ENCODE measurements at regions not wholly inside any gene's neighbourhood (a gene's known extent, or its start where the extent isn't known, plus 50 kb on each side); places are given as distances from the start of the nearest gene placed in this dataset.
"Not testable (repeated sequence)": the region's sequence is repeated elsewhere in the genome, so short reads cannot be mapped to it uniquely, and the experiment has no call there.

DNA sequence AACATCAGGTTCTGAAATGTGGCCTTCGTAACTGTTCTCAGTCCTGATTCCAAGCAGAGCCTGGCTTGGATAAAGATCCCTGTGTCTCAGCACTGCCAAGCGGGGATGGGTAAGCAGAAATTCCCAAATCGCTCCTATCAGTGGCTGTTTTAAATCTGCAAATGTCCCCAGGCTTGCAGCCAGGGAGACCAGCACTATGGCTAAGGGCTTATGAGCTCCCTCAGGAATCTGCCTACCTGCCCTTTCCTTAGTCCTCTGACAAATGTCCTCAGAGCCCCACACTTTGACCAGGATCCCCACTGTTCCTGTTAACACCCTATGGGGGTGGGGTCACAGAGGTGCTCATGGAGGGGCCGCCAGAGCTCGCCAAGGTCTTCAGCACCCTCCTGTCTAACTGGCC is 1062.8 kb downstream of the UQCRFS1 start:
- in situ Hi-C loops (cut with MboI; ENCODE audit: low sequenced_read_pairs) = no loop called here

DNA sequence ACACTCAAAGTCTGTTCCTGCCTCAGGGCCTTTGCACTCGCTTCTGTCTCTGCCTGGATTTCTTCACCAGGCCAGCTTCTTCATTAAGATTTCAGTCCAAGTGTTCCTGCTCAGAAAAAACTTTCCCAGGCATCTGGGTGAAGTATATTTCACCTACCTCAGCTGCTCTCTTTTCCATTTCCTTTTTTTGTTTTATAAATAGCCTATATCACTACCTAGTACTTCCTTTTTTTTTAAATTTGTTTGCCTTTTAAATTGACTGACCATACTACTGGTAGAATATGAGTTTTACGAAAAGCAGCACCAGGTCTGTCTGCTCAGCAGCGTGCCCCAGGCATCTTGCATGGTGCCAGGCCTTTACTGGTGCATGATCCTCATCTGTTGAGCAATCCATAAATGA is 1064.4 kb downstream of the UQCRFS1 start:
- in situ Hi-C loops (cut with MboI; ENCODE audit: low sequenced_read_pairs) = no loop called here

DNA sequence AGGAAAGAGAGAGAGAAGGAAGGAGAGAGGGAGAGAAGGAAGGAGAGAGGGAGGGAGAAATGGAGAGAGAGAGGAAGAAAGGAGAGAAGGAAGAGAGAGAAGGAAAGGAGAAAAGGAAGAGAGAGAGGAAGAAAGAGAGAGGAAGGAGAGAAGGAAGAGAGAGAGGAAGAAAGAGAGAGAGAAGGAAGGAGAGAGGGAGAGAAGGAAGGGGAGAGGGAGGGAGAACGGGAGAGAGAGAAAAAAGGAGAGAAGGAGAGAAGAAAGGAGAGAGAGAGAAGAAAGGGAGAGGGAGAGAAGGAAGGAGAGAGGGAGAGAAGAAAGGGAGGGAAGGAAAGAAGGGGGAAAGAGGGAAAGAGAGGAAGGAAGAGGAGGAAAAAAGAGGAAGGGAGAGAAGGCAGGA is 1070.7 kb downstream of the UQCRFS1 start:
- in situ Hi-C loops (cut with MboI; ENCODE audit: low sequenced_read_pairs) = no loop called here

DNA sequence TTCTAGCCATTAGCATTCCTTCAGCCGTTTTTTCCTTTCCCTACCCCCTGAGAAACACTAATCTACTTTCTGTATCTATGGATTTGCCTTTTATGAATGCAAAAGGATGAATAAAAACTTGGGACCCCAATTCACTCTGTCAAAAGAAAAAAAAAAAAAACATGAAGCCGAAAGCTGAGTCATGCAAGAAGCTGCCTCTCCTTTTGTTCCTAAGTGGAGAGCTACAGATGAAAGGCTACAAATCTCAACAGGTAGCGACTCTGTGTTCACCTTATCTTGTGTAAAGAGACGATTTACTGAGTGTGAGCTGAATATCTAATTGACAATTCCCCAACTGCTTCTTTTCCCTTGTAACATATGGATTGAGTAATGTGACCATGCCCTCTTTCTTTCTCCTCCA is 1072.8 kb downstream of the UQCRFS1 start:
- in situ Hi-C loops (cut with MboI; ENCODE audit: low sequenced_read_pairs) = no loop called here

DNA sequence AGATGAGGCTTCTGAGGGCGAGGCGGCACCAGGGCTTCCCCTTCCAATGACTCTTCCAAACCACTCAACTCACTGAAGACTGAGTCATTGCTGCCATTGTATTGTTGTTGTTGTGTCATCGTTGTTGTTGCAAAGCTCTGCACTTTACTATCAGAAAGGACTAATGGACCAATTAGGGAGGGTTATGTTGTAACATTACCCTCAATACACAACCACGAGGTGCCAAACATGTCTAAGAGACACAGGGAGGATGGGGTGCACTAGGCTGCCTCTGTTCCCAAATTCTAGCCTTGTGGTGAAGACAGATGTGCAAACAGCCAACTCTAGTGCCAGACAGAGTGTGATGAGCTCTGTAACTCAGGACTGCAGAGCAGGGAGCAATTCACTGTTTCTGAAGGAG is 1075.2 kb downstream of the UQCRFS1 start:
- in situ Hi-C loops (cut with MboI; ENCODE audit: low sequenced_read_pairs) = no loop called here

DNA sequence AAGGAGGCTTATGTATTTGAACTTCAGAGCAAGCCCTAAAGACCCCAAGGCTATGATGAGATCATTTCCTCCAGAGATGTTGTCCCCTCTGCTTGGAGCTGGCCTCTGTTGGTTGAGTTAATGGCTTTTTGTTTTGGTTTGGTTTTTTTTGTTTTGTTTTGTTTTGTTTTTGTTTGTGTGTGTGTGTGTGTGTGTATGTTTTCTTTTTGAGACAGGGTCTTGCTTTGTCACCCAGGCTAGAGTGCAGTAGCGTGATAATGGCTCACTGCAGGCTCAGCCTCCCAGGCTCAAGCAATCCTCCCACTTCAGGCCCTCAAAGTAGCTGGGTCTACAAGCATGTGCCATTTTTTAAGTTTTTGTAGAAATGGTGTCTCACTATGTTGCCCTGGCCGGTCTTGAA is 1076.2 kb downstream of the UQCRFS1 start:
- in situ Hi-C loops (cut with MboI; ENCODE audit: low sequenced_read_pairs) = no loop called here

DNA sequence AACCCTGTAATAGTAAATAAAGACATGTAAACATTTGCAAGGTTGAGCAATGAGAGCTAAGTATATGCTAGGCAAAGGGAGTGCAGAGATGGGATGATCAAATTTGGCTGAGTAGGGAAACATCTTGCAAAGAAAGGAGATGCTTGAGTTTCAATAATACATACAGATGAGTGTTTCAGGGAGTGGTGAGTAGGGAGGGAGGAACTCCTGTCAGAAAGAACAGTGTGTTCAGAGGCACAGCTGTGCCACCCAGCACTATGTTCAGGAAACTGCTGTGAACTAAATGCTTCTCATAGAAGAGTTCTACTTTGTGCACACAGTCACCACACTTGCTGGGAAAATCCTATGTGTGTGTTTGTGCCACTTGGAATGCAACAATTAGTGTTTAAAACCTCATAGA is 1077.1 kb downstream of the UQCRFS1 start:
- in situ Hi-C loops (cut with MboI; ENCODE audit: low sequenced_read_pairs) = no loop called here

DNA sequence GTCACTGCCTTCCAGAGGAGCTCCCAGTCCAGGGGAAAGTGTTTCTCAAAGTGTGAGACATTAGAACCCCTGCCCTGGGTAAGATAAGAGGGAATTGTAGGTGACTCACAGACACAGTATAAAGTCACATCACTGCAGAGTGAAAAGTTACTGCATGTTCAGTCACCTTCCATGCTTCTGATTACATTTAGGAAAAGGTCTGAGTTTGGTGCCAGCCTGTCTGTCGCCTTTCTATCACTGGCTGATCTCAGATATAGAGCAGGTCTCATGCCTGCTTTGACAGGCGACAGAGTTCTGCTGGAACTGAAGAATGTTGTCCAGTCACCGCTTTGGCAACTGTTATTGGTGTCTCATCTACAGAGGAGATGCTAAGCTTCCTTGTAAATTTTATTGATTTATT is 1078.6 kb downstream of the UQCRFS1 start:
- in situ Hi-C loops (cut with MboI; ENCODE audit: low sequenced_read_pairs) = no loop called here

DNA sequence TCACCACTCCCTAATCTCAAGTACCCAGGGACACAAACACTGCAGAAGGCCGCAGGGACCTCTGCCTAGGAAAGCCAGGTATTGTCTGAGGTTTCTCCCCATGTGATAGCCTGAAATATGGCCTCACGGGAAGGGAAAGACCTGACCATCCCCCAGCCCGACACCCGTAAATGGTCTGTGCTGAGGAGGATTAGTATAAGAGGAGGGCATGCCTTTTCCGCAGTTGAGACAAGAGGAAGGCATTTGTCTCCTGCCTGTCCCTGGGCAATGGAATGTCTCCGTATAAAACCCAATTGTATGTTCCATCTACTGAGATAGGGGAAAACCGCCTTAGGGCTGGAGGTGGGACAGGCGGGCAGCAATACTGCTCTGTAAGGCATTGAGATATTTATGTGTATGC is 1082.1 kb downstream of the UQCRFS1 start:
- in situ Hi-C loops (cut with MboI; ENCODE audit: low sequenced_read_pairs) = not testable (repeated sequence)

DNA sequence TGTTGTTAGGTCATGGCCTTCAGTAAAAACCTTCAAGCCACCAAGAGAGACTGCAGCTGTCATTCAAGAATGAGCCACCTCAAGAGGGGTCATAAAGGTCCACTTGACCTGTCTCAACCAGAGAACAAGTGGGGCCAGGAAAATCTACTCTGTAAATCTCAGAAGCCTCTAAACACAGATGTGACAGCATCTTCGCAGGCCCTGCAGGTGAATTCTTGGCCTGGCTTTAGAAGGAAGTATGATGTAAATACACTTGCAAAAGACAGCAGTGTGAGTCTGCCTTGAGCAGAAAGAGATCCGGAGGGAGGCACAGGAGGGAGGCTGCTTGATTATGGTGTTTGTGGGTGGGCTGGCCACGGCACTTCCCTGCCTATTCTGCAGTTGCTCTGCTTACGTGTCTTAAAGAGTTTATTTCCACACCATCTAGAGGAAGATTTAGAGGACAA is 1082.9 kb downstream of the UQCRFS1 start:
- in situ Hi-C loops (cut with MboI; ENCODE audit: low sequenced_read_pairs) = no loop called here

DNA sequence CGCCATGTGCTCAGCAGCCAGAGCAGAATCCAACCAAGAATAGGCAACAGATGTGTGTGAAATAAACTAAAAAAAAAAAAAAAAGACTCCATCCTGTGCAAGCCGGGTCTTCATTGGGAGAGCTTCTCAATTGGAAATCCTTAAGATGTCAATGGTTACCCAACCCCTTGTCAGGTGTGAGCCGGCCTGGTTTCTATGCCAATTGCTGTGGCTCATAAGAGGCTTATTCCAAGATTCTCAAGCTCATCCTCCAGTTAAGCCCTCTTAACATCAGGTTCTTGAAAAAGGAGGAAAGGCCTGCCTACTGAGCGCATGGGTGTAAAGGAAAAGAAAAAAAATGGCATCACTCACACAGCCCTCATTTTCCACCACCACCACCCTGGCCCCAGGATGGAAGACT is 1084.6 kb downstream of the UQCRFS1 start:
- in situ Hi-C loops (cut with MboI; ENCODE audit: low sequenced_read_pairs) = no loop called here

DNA sequence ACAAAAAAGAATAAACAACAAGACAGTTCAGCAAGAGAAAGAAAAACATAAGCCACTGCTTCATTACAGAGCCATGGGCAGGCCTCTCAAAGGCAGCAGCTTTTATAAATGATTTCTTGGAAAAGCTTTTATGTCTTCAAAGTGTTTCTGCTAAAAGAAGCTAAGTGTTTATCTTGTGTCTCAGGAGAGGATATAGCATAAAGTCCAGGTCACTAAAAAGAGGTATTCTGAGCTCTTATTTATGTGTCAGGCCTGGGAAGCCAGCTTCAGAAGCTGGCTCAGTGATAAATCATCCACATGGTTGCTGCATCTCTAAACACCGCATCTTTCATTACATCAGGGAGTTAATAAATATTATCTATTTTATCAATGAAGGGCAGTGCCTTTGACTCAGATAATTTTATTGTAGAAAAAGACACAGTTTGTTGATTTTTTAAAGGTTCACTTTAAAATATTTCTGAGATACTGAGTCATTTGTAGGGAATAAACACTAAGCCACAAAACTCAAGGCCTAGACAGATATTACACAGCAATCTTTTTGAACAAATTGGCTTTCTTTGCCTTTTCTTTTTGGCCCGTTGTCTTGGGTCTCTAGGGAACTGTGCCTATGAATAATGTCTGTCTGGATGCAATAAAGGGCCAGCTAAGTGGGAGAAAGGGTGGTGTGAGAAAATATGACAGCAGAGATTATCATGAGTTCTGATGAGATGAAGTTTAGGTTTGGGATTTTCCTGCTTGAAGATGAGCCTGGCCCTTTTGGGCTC is 1086.6 kb downstream of the UQCRFS1 start:
- in situ Hi-C loops (cut with MboI; ENCODE audit: low sequenced_read_pairs) = no loop called here

DNA sequence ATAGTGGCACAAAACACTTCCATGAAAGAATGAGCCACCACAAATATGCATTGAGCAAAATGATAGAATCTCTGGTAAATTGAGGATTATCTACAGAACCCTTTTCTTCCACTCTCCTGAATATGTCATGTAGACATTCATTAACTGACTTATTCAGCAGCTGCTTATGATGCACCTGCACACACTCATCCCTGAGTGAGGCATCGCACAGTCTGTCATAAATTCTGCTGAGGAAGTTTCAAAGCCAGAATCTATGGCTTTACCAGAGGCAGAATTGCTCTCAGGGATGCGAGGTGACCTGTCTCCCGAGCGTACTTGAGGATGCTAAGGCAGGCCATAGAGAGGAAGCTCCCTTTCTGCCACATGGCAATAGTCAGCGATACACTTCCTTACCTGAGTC is 1090.2 kb downstream of the UQCRFS1 start:
- in situ Hi-C loops (cut with MboI; ENCODE audit: low sequenced_read_pairs) = no loop called here

DNA sequence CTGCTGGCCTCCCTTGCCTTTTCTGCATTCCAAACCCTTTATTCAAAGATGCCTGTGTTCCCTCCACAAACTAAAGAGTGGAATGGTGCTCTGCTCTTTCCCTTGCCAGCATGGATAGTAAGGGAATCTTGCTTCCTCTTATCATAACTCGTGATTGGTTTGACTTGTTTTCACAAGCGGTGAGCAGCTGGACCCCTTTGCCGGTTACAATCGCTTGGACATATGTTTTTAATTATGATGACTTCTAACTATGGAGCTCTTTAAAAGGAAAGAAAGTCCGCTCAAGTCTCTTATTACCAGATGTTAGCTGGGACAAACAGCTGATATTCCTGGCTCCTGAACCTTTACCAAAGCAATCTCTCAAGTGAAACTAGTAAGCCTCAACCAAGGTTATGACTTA is 1094.7 kb downstream of the UQCRFS1 start:
- in situ Hi-C loops (cut with MboI; ENCODE audit: low sequenced_read_pairs) = no loop called here

DNA sequence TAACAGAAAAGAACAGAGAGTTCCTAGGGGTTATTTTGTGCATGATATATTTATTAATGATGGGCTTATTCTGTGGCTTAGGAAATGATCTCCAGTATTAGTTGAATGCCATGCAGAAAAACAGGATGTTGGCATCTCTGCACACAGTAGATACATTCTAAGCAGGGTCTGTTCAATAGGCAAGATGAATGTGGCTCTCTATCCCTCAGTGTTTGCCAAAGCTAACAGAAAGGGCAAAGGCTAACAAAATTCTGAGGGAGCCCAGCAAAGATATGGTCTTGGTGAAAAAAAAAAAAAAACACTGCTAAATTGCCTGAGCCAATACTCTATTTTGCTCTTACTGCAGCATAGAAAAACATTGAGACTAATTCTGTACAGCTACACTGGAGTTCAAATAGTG is 1095.8 kb downstream of the UQCRFS1 start:
- in situ Hi-C loops (cut with MboI; ENCODE audit: low sequenced_read_pairs) = no loop called here

DNA sequence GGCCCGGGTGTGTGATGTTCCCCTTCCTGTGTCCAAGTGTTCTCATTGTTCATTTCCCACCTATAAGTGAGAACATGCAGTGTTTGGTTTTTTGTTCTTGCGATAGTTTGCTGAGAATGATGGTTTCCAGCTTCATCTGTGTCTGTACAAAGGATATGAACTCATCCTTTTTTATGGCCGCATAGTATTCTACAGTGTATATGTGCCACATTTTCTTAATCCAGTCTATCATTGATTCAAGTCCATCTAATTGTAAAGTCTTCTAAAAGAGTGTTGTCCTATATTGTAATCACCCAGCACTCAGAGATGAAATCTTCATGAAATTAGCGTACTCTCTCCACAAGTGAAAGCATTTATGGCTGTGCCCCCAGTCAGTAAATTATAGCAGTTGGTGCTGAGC is 1096.6 kb downstream of the UQCRFS1 start:
- in situ Hi-C loops (cut with MboI; ENCODE audit: low sequenced_read_pairs) = not testable (repeated sequence)

DNA sequence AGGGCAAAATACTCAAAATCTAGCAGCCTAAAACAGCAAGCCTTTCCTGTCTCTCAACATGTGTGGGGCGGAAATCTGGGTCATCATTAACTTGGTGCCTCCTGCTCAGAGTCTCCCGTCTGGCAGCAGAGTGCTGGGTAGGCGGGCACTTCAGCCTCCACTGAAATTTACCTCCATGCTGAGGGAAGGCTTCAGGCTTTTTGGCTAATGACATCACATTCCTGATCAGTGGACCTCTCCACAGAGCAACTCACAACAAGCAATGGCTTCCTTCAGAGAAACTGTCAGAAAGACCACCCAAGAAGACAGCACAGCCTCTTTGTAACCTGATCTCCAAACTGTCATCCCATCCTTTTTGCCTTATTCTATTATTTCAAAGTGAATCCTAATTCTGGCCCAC is 1109.0 kb downstream of the UQCRFS1 start:
- in situ Hi-C loops (cut with MboI; ENCODE audit: low sequenced_read_pairs) = no loop called here

DNA sequence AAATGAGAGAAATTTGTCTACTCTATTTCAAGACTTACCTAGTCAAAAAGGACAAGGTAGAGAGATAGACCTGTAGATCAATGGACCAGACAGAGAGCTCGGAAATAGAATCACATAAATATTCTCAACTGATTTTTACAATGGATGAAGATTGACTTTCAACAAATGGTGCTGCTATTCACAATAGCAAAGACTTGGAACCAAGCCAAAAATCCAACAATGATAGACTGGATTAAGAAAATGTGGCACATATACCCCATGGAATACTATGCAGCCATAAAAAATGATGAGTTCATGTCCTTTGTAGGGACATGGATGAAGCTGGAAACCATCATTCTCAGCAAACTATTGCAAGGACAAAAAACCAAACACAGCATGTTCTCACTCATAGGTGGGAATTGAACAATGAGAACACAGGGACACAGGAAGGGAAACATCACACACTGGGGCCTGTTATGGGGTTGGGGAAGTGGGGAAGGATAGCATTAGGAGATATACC is 1128.2 kb downstream of the UQCRFS1 start:
- in situ Hi-C loops (cut with MboI; ENCODE audit: low sequenced_read_pairs) = not testable (repeated sequence)

DNA sequence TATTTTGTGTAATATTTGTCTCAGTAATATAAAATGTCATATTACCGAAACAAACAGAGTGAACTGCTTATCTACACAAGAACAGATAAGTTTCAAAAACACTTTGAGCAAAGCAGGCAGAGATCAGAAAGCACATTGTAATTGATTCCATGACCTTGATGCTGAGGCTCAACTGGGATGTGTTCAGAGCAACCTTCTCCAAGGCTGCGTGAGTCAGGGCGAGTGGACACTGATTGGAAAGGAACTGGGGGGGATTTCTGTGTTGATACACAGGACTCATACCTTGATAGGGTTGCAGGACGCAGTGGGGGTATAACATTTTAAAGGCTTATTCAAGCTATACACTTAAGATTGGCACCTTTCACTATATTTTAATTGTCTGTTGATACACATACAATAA is 1136.3 kb downstream of the UQCRFS1 start:
- in situ Hi-C loops (cut with MboI; ENCODE audit: low sequenced_read_pairs) = no loop called here

DNA sequence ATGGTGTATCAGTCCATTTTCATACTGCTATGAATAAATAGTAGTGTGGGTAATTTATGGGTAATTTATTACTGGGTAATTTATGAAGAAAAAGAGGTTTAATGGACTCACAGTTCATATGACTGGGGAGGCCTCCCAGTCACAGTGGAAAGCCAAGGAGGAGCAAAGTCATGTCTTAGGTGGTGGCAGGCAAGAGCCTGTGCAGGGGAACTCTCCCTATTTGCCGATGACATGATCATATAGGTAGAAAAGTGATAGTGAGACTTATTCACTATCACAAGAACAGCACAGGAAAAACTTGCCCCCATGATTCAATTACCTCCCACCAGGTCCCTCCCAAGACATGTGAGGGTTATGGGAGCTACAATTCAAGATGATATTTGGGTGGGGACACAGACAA is 1137.7 kb downstream of the UQCRFS1 start:
- in situ Hi-C loops (cut with MboI; ENCODE audit: low sequenced_read_pairs) = no loop called here

DNA sequence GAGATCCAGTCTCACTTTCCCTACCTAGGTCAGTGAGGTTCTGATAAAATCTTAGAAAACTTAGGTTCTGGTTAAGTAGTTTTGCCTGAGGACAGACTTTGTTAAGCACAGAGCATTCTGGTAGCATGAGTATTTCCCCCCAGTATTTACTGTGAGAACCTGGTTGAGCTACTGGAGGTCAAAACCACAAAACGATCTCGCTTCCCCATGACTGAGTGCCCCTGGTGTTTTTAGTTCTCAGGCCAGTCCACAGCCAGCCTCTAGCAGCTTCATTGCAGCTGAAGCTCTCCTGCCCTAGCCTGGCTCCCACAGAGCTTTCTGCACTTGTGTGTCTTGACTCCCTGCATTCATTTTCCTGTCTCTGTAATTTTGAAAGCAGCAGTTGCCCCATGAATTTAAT is 1138.2 kb downstream of the UQCRFS1 start:
- in situ Hi-C loops (cut with MboI; ENCODE audit: low sequenced_read_pairs) = no loop called here

DNA sequence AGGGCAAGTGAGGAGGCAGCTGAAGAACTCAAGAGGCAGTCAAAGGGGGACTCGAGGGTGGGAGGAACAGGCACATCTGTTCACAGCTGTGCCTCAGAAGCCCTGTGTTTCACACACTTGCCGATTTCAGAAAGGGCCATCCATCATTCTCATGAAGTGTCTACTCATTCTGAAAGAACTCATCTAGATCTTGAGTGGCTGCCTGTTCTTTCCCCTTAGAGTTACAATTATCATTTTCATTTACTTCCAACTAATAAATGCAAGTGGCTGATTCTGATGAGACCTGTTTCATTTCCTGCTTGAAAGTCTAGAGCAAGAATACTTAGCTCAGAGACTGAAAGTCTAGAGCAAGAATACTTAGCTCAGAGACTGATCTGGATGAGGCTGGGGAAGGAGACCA is 1145.1 kb downstream of the UQCRFS1 start:
- in situ Hi-C loops (cut with MboI; ENCODE audit: low sequenced_read_pairs) = no loop called here

DNA sequence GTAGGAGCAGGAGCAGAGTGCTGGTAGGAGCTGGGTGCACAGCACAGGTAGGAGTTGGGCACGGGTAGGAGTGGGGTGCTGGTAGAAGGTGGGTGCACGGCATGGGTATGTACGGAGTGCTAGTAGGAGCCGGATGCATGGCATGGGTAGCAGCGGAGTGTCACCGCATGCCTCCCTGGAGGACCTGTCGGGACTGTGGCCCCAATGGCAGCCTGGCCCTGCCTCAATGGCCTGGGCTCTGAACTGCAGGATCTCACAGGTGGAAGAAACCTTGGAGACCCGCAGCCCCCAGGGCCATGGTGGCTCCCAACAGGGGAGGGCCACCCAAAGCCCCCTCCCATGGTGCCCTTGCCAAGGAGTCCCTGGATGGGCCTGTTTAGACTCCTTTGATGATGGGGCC is 1146.0 kb downstream of the UQCRFS1 start:
- in situ Hi-C loops (cut with MboI; ENCODE audit: low sequenced_read_pairs) = no loop called here

Measured in HL-60/S4 treated with phorbol 12-myristate 13-acetate at 8.2 ng/mL for 4 days and 3 days (cell line).